ENCODE measurements at regions not wholly inside any gene's neighbourhood (a gene's known extent, or its start where the extent isn't known, plus 50 kb on each side); places are given as distances from the start of the nearest gene placed in this dataset.

- in situ Hi-C loops (cut with MboI; ENCODE audit: low sequenced_read_pairs), result no loop called here
- H3K36me3 ChIP-seq (replicated peaks), result no peaks in the 10 kb centered on the region
- H3K27me3 ChIP-seq (ENCODE audit: low read depth), result no peaks in the 10 kb centered on the region
- H3K4me1 ChIP-seq, result no peaks in the 10 kb centered on the region
- no peak overlapping the region for H3K4me3 ChIP-seq
- H3K9me3 ChIP-seq, result no peaks in the 10 kb centered on the region
- DNase-seq (ENCODE audit: low spot score in 2 of 2), result no peak
Observed at GRCh38 chr18:77566604-77567003, 317.0 kb downstream of the GALR1 start.

DNA sequence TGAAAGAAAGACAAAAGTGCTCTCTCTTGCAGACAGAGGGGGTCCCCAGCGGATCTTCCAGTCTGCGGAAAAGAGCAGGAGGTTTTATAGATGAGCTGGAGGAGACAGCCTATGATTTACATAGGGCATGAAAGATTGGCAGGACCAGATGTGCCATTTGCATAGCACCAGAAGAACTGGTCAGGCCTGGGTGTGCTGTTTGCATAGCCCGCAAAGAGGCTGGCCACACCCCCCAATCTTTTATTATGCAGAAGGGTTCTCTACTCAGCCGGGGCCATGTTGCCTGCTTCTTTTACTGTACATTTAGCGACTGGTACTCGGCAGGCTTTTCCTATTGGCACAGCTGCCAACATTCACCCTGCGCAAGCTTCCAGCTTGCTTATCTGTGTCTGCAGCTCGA is 317.6 kb downstream of the GALR1 start:
- in situ Hi-C loops (cut with MboI; ENCODE audit: low sequenced_read_pairs), result no loop called here
- H3K36me3 ChIP-seq (replicated peaks), result no peaks in the 10 kb centered on the region
- H3K9me3 ChIP-seq, result no peaks in the 10 kb centered on the region
- H3K4me3 ChIP-seq, result no peak overlapping the region
- H3K27me3 ChIP-seq (ENCODE audit: low read depth), result no peaks in the 10 kb centered on the region
- DNase-seq (ENCODE audit: low spot score in 2 of 2), result no peak
- no peaks in the 10 kb centered on the region for H3K4me1 ChIP-seq

GRCh38 chr18:77571743-77572142 is 322.1 kb downstream of the GALR1 start:
- Histone ChIP-seq H3K27me3 (ENCODE audit: low read depth) (no peaks in the 10 kb centered on the region), H3K4me3 (no peak overlapping the region), H3K36me3 (replicated peaks) (no peaks in the 10 kb centered on the region), H3K4me1 (no peaks in the 10 kb centered on the region), H3K9me3 (no peaks in the 10 kb centered on the region)
- no peak for DNase-seq (ENCODE audit: low spot score in 2 of 2)
- in situ Hi-C loops (cut with MboI; ENCODE audit: low sequenced_read_pairs), result no loop called here

- DNase-seq (ENCODE audit: low spot score in 2 of 2), result no peak
- Histone ChIP-seq H3K4me1 (no peaks in the 10 kb centered on the region), H3K4me3 (no peak overlapping the region), H3K9me3 (no peaks in the 10 kb centered on the region), H3K36me3 (replicated peaks) (no peaks in the 10 kb centered on the region), H3K27me3 (ENCODE audit: low read depth) (no peaks in the 10 kb centered on the region)
- in situ Hi-C loops (cut with MboI; ENCODE audit: low sequenced_read_pairs), result no loop called here
Observed at GRCh38 chr18:77572537-77572936, 322.9 kb downstream of the GALR1 start.

DNA sequence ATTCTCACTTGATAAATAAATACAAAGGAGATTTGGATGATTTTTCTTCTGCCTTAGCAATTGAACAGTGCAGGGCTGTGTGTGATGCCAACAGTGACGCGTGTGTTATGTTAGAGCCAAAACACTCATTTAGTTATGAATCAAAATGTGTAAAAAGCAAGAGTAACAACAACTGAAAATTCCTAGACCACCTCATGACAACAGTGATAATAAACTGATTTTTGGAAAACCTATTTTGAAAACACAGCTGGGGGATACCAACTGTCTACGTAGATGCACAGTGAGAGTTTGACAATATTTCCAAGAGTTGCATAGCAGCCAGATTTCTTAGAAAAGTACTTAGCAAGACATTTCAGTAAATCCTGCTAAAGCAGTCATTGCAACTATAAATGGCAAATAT is 323.9 kb downstream of the GALR1 start:
- in situ Hi-C loops (cut with MboI; ENCODE audit: low sequenced_read_pairs), result no loop called here
- no peaks in the 10 kb centered on the region for H3K27me3 ChIP-seq (ENCODE audit: low read depth)
- DNase-seq (ENCODE audit: low spot score in 2 of 2), result no peak

DNA sequence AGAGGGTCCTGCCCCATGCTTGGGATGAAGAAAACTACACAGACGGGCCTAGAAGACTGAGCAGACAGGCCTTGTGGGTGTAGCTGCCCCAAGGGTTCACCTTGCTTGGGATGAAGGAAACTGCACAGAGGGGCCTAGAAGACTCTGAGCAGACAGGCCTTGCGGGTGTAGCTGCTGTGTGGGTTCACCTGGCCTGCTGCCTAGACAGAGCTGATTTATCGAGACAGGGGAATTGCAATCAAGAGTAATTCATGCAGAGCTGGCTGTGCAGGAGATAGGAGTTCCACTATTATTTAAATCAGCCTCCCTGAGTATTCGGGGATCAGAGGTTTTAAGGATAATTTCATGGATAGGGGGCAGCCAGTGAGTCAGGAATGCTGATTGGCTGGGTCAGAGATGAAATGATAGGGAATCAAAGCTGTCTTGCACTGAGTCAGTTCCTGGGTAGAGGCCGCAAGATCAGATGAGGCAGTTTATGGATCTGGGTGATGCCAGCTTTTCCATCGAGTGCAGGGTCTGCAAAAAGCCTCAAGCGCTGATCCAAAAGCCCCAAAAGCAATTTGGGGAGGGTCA is 341.4 kb downstream of the GALR1 start:
- in situ Hi-C loops (cut with MboI; ENCODE audit: low sequenced_read_pairs), result no loop called here
- DNase-seq (ENCODE audit: low spot score in 2 of 2), result no peak

More for the DNA sequence above, 323.9 kb downstream of the GALR1 start:
- H3K4me1 ChIP-seq, result no peaks in the 10 kb centered on the region
- H3K4me3 ChIP-seq, result no peak overlapping the region
- no peaks in the 10 kb centered on the region for H3K9me3 ChIP-seq
- no peaks in the 10 kb centered on the region for H3K36me3 ChIP-seq (replicated peaks)

DNA sequence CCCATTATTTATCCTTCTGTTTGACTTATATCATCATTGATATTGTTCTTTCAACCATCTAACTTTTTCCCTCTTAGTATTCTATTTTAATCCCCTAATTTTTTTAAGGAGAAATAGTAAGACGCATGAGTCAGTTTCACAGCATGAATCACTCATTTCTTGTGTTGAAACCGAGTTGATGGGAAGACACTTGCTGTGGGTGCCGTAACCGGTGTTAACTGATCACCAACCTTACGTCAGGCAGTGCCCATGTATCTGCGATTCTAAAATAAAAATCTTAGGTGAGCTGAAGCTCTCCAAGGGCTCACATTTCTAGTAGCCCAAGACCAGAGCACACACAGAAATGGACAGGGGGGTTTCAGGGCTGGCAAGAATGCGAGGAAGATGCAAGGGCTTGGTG is 348.1 kb downstream of the GALR1 start:
- Histone ChIP-seq H3K27me3 (ENCODE audit: low read depth) (no peaks in the 10 kb centered on the region), H3K9me3 (no peaks in the 10 kb centered on the region), H3K36me3 (replicated peaks) (no peaks in the 10 kb centered on the region), H3K4me1 (no peaks in the 10 kb centered on the region), H3K4me3 (no peak overlapping the region)
- DNase-seq (ENCODE audit: low spot score in 2 of 2), result no peak
- in situ Hi-C loops (cut with MboI; ENCODE audit: low sequenced_read_pairs), result no loop called here

More for the DNA sequence above, 341.4 kb downstream of the GALR1 start:
- no peaks in the 10 kb centered on the region for H3K9me3 ChIP-seq
- H3K4me1 ChIP-seq, result no peaks in the 10 kb centered on the region
- no peak overlapping the region for H3K4me3 ChIP-seq
- H3K36me3 ChIP-seq (replicated peaks), result no peaks in the 10 kb centered on the region
- H3K27me3 ChIP-seq (ENCODE audit: low read depth), result no peaks in the 10 kb centered on the region

DNA sequence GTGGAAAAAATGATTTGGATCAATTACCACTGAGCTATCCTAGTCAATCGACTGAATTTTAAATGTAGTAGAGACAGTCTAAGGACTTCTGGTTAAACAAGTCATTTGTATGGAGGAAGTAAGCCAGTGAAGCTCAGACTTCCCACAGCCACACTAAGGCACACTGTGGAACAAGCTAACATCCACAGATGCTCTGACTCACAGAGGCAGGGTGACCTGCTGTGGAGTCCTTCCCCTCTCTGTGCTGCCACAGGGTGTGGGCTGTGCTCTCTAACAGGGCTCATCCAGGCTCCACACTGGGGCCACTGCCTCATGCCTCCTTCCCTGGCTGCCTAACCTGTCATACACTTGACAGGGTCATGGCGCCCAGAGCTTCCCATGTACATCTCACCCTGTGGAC is 351.0 kb downstream of the GALR1 start:
- in situ Hi-C loops (cut with MboI; ENCODE audit: low sequenced_read_pairs), result no loop called here

GRCh38 chr18:77601567-77601966 is 351.9 kb downstream of the GALR1 start:
- in situ Hi-C loops (cut with MboI; ENCODE audit: low sequenced_read_pairs), result no loop called here
- no peaks in the 10 kb centered on the region for H3K27me3 ChIP-seq (ENCODE audit: low read depth)
- H3K36me3 ChIP-seq (replicated peaks), result no peaks in the 10 kb centered on the region

More for the DNA sequence above, 351.0 kb downstream of the GALR1 start:
- DNase-seq (ENCODE audit: low spot score in 2 of 2), result no peak
- H3K4me1 ChIP-seq, result no peaks in the 10 kb centered on the region
- no peaks in the 10 kb centered on the region for H3K27me3 ChIP-seq (ENCODE audit: low read depth)
- H3K9me3 ChIP-seq, result no peaks in the 10 kb centered on the region
- H3K36me3 ChIP-seq (replicated peaks), result no peaks in the 10 kb centered on the region
- no peak overlapping the region for H3K4me3 ChIP-seq

DNA sequence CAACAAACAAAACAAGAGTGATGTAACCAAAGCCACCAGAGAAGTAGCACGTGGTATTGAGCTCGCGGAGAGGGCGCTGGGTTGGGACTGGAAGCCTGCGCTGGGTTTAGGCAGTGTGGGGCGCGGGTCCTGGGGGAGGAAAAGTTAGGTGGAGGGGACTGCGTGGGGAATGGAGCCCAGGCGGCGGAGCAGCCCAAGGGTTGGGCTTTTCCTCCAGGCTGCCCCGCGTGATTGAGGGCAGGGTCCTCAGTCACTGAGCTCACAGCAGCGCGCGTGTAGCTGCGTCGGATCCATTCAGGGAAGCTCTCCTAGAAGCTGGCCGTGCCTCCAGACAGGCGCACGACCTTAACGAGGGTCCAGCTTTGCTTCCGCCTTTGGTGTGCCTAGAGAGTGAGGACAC is 357.4 kb downstream of the GALR1 start:
- Histone ChIP-seq H3K27me3 (ENCODE audit: low read depth) (no peaks in the 10 kb centered on the region), H3K9me3 (no peaks in the 10 kb centered on the region), H3K4me1 (no peaks in the 10 kb centered on the region), H3K36me3 (replicated peaks) (no peaks in the 10 kb centered on the region), H3K4me3 (no peak overlapping the region)
- DNase-seq (ENCODE audit: low spot score in 2 of 2), result no peak
- in situ Hi-C loops (cut with MboI; ENCODE audit: low sequenced_read_pairs), result no loop called here

More at GRCh38 chr18:77601567-77601966, 351.9 kb downstream of the GALR1 start:
- Histone ChIP-seq H3K4me1 (no peaks in the 10 kb centered on the region), H3K9me3 (no peaks in the 10 kb centered on the region), H3K4me3 (no peak overlapping the region)
- DNase-seq (ENCODE audit: low spot score in 2 of 2), result no peak

GRCh38 chr18:77608807-77609206 is 359.2 kb downstream of the GALR1 start:
- Histone ChIP-seq H3K27me3 (ENCODE audit: low read depth) (no peaks in the 10 kb centered on the region), H3K36me3 (replicated peaks) (no peaks in the 10 kb centered on the region), H3K9me3 (no peaks in the 10 kb centered on the region), H3K4me3 (no peak overlapping the region), H3K4me1 (no peaks in the 10 kb centered on the region)
- DNase-seq (ENCODE audit: low spot score in 2 of 2), result no peak
- in situ Hi-C loops (cut with MboI; ENCODE audit: low sequenced_read_pairs), result no loop called here

GRCh38 chr18:77617694-77618093 is 368.0 kb downstream of the GALR1 start:
- H3K4me3 ChIP-seq, result no peak overlapping the region
- DNase-seq (ENCODE audit: low spot score in 2 of 2), result no peak
- in situ Hi-C loops (cut with MboI; ENCODE audit: low sequenced_read_pairs), result no loop called here

GRCh38 chr18:77619525-77619924 is 369.9 kb downstream of the GALR1 start:
- H3K36me3 ChIP-seq (replicated peaks), result no peaks in the 10 kb centered on the region
- H3K9me3 ChIP-seq, result 0 out of 2 replicates have a peak, but pooled peaks cover 3% of the 10 kb centered on the region
- H3K27me3 ChIP-seq (ENCODE audit: low read depth), result no peaks in the 10 kb centered on the region
- in situ Hi-C loops (cut with MboI; ENCODE audit: low sequenced_read_pairs), result no loop called here
- no peak for DNase-seq (ENCODE audit: low spot score in 2 of 2)
- no peak overlapping the region for H3K4me3 ChIP-seq
- H3K4me1 ChIP-seq, result no peaks in the 10 kb centered on the region

More at GRCh38 chr18:77617694-77618093, 368.0 kb downstream of the GALR1 start:
- Histone ChIP-seq H3K4me1 (no peaks in the 10 kb centered on the region), H3K27me3 (ENCODE audit: low read depth) (no peaks in the 10 kb centered on the region), H3K36me3 (replicated peaks) (no peaks in the 10 kb centered on the region), H3K9me3 (0 out of 2 replicates have a peak, but pooled peaks cover 3% of the 10 kb centered on the region)

DNA sequence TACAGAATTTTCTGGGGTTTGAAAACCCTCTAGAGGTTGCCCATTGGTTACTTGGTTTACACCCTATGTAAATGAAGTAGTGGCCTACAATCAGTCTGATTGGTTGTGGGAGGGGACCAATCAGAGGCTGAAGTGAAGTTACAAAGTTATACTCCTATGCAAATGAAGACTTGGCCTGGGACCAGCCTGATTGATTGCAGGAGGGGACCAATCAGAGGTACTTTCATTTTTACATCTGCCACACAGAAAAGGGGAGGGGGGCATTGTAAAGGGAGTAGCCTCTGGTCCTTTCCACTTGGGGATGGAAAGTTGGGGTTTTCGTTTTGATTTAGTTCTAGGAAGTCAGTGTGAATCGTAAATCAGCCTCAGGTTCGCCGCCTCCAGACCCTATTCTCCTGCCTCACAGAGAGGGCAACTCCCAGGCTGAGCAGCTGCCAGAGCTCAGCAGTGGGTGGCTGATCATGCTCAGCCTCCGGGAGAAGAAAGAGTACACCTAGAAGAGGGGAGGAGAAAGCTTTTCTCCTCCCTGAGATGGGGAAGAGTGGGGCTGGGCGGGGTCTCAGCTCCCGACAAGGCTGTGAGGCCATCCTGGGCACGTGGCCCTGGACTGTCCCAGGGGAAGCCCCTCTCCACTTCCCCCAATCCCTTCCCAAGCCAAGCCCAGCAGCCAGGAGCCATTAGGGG is 372.5 kb downstream of the GALR1 start:
- in situ Hi-C loops (cut with MboI; ENCODE audit: low sequenced_read_pairs), result no loop called here
- DNase-seq (ENCODE audit: low spot score in 2 of 2), result no peak
- Histone ChIP-seq H3K4me3 (no peak overlapping the region), H3K9me3 (0 out of 2 replicates have a peak, but pooled peaks cover 3% of the 10 kb centered on the region), H3K27me3 (ENCODE audit: low read depth) (no peaks in the 10 kb centered on the region), H3K36me3 (replicated peaks) (no peaks in the 10 kb centered on the region), H3K4me1 (no peaks in the 10 kb centered on the region)
